Activated naive CD8-positive, alpha-beta T cell treated with anti-CD3 and anti-CD28 coated beads, Interleukin-2, amount 50 U/mL, for 16 hours (primary cell): ENCODE measurements at regions not wholly inside any gene's neighbourhood (a gene's known extent, or its start where the extent isn't known, plus 50 kb on each side); places are given as distances from the start of the nearest gene placed in this dataset.

Experiments
- DNase-seq: peaks from one replicate; pipeline ENCODE4 v3.0.0-alpha.2; 2020; ENCODE audit warnings: low read depth, low spot score

GRCh38 chr5:68379275-68380036, 163.9 kb downstream of the PIK3R1 start:
- DNase-seq = no peak

- DNase-seq = no peak
Observed at GRCh38 chr5:68380078-68380477, 164.5 kb downstream of the PIK3R1 start.

DNA sequence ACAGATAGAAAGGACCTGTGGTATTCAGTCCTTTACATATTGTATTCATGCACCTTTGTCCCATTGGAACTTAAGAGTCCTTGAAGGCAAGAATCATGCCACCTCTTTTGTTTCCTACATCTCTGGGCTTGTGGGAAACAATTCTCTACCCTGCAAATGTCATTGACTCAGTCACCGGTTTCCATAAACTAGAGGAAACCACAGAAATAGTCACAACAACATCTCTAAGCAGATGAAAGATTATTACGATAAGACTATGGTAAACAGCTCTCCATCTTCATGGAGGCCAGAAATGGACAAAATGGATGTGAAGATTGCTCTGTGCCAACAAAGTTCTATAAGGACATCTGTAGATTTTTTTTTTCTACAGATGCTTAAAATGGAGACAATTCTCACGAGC, 165.5 kb downstream of the PIK3R1 start:
- DNase-seq = no peak

GRCh38 chr5:68381909-68382308, 166.4 kb downstream of the PIK3R1 start:
- DNase-seq = no peak

DNA sequence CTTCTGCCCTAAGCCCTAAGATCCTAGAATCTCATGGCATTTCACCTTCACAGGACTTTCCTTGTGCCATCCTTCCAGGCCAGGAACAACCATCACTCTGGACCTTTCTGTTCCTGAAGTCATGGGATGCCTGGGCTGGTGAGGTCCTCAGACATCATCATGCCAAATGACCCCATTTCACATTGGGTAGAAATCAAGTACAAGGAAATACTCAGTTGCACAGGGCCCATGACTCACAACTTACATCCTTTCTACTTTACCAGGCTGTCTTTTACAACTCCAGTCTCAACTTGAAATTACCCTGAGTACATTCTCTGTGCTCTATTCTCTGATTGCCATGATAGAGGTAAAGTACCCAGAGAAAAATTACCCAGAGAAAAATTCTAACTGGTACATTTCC, 167.1 kb downstream of the PIK3R1 start:
- DNase-seq = no peak

DNA sequence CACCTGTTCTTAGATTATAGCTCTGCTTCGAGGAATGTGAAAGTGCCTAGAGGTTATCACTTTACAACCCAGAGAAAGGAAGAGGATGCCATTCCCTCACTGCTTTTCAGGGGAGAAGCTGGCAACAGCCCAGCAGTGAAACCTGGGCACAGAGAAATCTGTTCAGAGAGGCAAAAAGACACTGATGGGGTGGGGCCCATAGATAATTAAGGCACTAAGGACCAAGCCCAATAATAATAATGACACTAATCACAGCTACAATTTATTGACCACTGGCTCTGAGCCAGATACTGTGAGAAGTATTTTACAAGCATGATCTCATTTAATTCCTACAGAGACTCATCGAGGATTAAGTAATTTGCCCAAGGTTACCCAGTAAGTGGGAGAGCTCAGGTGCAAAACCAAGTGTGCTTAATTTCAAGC, 168.3 kb downstream of the PIK3R1 start:
- no peak for DNase-seq

DNA sequence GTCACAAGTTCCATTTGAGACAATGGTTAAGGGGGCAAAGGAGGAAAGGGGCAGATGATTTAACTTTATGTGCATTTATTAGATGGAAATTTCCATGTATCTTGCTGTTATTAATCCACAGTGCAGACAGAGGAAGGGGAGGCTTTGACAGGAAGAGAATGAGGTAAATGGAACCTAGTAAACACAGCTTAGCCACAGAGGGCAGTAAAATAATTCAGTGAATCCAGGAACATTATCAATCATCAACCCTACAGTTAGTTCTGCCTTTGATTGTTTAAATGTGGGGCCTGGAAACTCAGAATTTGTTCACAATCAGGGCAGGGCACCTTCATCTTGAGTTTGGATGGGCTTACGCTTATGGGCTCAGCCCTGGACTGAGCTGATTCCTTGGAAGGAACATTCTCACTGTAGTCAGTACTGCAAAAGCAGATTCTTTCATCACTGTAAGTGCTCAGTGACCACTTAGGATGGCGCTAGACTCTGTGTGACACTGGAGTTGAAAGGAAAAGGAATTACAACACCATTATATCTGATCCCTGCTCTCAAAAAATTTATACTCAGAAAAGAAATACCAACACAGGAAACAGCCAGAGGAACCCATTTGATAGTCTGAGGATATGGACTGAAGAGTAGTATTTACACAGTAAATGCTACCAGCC, 169.5 kb downstream of the PIK3R1 start:
- no peak for DNase-seq

GRCh38 chr5:68385936-68386335, 170.4 kb downstream of the PIK3R1 start:
- DNase-seq = no peak

DNA sequence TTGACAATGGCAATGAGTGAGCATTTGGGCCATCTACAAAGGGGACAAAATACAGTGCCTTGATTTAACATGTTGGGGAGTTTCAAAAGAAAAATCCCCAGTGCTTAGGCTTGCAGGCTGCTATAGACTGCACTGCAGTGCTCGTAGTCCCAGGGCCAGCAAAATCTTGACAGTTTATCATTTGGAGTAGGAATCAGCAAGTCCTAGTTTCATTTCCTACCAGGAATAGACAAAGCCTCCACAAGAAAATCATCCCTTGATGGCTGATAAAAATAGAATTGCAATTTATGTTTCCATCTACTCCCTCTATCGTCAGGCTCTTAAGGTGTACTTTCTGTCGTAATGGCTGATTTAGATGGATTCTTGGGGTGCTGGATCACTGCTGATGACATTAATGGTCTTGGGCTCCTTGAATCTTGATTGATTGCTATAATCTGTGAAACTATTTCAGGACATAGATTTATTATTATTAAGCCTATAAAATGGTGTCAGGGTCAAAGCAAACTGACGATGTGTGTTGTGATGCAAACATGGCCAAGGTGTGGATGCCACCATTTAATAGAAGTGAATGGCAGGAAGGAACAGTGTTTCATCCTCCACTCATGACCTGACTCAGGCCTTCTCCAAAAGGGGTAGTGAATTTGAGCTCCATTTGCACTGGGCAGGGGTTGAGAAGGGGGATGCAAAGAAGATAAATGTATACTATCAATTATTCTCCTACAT, 171.7 kb downstream of the PIK3R1 start:
- DNase-seq = no peak

DNA sequence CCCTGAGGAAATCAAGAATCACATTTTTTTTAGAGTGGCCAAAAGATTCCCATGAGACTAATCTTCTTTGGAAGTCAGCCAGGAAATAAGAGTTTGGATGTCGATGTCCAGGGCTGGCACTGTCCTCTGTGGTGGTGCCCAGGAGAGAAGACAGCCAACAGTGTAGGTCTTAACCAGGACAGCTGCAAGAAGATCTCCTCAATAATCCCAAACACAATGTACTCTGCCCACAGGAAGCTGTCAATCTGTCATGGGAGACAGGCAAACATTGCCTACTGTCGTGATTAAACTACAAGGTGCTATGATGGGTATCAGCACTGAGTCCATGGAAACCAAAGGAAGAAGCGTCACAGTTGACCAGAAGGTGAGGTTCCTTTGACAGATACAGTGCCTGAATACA, 174.1 kb downstream of the PIK3R1 start:
- no peak for DNase-seq

DNA sequence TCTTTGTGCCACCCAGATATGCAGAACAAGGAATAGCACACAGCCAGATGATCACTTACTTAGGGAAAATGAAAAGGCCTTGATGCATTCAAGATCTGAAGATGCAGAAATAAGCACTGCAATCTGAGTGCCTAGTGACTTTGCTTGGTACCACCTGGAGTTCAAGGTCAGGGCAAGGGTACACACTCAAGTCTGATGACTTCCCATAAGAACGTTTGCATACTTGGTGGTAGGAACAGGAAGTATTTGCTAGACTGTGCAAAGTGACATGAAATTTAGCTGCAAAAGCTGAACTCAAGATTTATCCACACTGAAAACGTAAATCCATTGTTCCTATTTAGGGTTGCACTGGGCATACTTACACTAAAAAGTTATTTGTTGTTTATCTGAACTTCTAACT, 177.1 kb downstream of the PIK3R1 start:
- DNase-seq = no peak

- no peak for DNase-seq
Observed at GRCh38 chr5:68395302-68395701, 179.7 kb downstream of the PIK3R1 start.

DNA sequence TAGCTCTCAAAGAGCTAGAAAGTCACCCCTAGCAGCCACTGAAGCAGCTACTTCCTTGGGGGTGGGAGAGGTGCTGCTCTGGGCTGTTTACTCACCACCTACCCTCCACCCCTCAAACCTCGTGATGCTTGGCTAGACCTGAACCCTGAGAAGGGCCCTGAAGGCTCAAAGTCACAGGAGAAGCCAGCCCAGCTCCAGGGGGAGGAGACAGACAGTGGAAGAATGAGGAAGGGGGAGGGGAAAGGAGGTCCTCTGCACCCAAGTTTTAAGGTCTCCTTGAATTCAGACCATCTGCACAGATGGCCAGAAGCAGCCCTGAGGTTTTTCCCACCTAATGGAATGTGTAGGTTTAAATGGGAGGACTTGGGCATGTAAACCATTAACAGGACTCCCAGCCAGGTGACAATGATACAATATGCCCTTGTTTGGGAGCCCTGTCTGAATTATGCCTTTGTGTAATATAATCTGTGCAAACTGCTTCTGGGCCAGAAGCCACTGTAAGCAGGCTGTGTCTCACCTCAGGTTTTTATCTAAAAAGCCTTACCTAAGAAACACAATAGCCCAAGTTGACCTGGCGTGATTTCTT, 180.5 kb downstream of the PIK3R1 start:
- no peak for DNase-seq

DNA sequence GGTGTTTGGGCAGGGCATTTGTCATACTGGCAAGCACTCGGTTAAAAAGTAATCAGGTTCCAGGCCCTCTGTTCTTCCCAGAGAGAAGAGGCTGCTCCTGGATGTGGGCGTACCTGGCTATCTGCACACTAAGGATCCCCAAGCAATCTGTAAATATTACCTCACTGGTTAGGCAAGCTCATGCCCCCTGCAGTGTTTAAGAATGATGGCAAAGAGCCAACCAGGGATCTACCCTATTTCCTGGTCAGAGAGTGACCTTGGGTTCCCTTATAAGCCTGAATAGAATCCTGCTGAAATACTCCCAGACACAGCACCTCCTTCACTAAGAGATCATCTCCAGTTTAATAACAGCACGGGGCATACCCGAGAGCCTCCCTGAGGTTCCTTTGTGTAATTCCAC, 181.2 kb downstream of the PIK3R1 start:
- DNase-seq = no peak

DNA sequence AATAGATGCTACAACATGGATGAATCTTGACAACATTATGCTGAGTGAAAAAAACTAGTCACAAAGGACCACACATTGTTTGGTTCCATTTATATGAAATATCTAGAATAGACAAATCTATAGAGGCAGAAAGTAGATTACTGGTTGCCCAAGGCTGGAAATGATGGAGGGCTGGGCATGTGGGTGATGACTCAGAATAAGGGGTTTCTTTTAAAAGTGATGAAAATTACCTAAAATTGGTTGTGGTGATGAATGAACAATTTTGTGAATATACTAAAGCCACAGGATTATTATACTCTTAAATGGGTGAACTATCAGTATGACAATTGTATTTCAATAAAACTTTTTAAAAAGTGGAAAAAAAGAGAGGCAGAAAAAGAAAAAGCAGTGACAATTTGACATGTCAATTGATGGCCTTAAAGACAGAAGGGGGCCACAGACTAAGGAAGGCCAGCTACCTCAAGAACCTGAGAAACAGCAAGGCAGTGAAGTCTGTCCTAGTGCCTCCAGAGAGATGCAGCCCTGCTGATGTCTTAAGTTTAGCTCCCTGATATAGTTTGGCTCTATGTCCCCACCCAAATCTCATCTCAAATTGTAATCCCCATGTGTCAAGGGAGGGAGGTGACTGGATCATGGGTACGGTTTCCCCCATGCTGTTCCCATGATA, 182.7 kb downstream of the PIK3R1 start:
- DNase-seq = no peak

DNA sequence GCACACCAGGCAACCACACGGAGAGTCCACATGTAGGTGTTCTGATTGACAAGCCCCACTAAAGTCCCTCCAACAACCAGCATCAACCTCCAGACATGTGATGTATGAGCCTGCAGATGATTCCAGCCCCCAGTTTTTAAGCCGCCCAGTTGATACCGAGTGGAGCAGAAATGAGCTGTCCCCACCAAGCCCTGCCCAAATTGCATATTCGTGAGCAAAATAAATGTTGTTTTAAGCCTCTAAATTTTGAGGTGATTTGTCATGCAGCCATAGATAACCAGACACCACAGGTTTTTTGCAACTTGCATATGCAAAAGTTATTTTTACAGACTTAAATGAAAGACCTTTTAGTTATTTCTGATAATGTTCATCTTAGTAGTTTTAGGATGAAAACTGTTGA, 187.7 kb downstream of the PIK3R1 start:
- no peak for DNase-seq

DNA sequence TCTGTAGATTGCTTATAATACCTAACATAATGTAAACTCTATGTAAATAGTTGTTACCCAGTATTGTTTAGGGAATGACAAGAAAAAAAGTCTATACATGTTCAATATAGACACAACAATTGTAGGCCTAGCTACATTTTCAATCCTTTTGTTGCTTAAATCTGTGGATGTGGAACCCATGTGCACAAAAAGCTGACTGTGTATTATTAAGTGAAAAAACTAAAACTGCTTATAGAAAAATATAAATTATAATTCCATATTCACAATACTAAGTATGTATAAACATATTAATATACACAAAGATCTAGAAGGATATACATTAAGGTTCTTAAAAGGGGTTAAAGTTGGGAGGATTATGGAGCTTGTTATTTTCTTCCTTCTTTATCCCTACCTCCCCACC, 188.7 kb downstream of the PIK3R1 start:
- DNase-seq = no peak

DNA sequence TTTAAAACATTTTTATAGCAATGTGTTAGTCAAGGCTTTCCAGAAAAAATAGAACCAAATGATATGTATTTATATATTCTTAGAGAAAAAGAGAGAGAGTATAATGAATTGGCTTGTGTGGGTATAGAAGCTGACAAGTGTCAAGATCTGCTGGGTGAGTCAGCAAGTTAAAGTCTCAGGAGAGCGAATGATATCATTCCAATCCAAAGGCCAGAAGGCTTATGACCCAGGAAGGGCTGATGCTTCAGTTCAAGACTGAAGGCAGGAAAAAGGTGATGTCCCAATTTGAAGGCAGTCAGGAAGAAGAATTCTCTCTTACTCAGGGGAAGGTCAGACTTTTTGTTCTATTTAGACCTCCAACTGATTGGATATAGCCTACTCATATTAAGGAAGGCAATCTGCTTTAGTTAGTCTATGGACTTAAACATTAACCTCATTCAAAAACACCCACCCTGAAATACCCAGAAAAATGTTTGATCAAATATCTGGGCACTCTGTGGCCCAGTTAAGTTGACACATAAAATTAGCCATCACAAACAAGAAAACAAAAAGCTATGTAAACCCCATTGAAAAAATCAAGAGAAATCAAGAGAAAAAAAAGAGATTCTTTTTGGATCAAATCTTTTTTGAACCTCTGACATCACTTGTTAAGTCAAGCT, 189.6 kb downstream of the PIK3R1 start:
- no peak for DNase-seq

DNA sequence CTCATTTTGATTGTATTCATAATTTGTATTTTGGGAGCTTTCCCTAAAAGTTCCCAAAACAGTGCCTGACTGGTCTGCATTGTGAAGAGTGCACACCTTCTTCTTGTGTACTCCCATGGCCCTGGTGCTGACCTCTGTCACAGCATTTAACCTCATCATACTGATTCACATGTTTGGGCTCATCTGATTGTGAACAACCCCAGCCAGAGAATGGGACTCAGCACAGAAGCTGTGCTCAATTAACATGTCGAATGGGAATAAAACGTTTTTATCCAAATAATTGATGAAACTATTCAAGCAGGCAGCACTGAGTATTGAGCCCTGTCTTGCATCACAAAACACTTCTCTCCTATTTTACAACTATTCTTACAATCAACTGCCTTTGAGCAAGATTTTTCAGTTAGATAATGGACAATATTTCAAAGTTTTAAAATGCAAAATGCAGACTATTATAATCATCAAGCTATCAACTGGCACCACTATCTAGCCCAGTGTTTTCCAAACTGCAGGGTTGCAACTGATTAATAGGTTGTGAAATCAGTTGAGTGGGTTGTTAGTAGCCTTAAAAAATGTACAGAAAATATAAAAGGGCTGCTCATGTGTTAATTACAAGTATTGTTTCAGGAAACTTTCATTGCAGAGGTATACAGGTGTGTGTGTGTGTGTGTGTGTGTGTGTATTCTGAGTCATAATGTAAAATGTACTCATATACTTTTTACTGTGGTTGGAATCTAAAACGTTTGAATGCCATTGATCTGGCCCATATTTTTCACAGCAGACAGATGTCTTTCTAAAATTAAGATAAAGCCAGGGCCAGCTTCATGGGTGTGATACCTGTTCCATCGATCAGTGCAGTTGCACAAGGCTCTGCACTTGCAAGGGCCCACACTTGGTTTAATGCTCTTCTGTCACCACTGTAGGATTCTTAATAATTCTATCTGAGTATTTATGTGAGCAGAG, 190.5 kb downstream of the PIK3R1 start:
- DNase-seq = no peak

GRCh38 chr5:68406767-68407241, 191.2 kb downstream of the PIK3R1 start:
- DNase-seq = no peak
